Central memory CD4-positive, alpha-beta T cell (primary cell): ENCODE measurements at regions not wholly inside any gene's neighbourhood (a gene's known extent, or its start where the extent isn't known, plus 50 kb on each side); places are given as distances from the start of the nearest gene placed in this dataset.

Experiments
- DNase-seq: peaks from one replicate; pipeline ENCODE4 v3.0.0; 2022

DNA sequence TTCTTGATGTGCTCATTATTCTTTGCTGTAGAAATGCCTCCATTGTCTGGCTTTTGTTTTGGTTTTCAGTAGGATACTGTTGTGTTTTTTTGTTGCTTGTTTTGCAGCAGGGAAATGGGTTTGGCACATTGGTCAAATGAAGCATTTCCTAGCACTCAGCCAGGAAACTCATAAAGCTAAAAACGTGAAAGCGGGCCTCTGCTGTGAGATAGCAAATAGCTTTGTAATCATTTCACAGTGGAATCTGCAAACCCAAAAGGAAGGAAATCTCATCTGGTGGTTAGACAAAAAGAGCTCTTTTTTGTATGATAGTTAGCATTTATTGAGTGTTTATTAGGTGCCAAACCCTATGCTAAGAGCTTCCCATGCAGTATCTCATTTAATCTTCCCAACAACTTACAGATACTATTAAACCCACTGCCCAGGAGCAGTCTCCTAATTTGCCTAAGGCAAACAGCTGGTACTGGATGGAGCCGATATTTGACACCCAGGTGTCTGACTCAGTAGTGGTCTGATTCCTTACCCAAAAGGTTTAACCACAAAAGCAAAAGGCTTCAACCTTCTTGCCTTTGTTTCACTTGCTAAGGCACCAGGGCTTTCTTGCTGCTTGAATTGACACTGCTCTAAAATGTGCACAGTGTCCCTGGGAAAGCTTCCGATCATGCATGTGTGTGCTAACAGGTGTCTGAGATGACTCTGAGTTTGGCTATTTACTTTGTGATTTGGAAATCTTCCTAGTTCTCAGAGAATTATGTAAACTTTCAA lies 527.9 kb upstream of the MDFIC2 start:
- DNase-seq, result no peak

DNA sequence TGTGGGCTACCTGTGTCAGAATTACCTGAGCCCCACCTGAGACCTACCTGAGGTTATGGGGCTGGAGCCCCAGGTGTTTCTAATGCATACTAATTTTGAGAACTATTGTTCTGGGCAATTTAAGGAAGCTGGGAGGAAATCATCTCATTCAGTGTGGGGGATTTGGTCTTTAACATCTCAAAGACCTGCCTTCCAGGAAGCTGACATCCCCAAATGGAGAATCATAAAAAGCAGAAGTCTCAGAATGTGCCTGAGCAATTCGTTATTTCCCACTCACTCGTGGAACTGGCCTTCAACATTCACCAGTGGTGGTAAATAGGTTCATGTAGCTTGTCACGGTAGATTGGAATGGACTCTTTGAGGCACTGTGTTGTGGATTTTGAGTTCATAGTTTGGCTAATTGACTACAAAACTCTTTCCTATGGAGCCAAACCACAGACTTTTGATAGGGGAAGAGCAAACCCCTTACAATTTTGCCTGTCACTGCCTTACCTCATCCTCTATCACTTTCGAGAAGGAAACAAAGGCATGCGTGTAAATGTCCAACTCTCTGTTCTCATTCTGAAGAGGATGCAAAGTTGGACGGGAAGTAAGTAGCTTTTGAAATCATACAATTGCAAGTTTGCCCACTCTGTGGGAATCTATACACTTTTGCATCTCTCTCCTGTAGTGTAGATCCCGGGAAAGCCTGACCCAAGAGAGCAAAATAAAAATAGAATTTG lies 521.0 kb upstream of the MDFIC2 start:
- DNase-seq, result no peak

- no peak for DNase-seq
These were observed 520.4 kb upstream of the MDFIC2 start for GRCh38 chr3:70832834-70833205.

DNA sequence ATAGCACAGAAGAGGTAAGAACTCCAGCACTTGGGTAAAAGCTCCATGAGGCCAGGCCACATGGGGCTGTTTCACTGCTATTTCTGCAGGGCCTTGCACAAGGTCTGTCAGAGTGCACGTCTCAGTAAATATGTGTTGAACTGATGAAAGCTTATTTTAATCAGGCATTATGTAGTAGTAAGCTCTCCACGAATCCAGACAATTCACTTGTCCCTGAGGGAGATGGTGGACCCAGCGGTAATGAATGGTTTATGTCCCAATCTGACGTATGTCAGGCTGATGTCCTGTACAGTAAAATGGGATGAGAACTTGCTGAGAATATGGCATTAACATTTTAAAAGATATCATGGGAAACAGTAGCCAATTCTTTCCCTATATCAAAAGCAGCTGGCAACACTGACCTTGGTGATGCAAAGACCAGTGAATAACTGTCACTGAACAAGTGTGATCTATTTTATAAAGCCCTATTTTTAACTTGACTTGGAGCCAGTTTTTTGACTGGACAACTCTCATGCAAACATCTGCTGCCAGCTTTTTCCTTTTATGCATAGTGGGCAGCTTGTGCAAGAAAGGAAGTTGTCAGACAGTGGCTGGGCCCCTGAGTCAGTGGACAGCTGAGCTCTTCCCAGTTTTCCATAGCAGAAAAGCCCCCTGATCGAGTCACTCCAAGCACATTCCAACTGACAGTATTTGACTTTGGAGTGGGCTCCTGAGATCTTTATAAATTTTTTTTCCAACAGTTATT lies 519.8 kb upstream of the MDFIC2 start:
- no peak for DNase-seq

GRCh38 chr3:70829092-70829491 lies 516.7 kb upstream of the MDFIC2 start:
- DNase-seq, result no peak

DNA sequence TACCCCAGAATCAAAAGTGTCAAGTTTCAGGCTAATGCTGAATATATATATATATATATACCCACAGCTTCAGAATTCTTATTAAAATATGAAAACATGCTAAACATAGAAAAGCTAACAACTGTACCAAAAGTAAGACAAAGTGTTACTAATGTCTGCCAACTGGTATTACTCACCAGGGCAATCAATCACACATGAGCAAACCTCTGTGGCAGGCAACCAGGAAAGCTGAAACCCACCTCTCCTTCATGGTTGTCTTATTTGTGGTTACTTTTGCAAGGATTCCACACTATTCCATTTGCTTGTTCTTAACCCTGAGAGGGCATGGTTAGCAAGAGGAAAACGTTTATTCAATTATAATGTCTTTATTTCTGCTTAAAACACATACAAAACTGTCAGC lies 512.3 kb upstream of the MDFIC2 start:
- no peak for DNase-seq

GRCh38 chr3:70824078-70824477 lies 511.6 kb upstream of the MDFIC2 start:
- DNase-seq, result no peak

DNA sequence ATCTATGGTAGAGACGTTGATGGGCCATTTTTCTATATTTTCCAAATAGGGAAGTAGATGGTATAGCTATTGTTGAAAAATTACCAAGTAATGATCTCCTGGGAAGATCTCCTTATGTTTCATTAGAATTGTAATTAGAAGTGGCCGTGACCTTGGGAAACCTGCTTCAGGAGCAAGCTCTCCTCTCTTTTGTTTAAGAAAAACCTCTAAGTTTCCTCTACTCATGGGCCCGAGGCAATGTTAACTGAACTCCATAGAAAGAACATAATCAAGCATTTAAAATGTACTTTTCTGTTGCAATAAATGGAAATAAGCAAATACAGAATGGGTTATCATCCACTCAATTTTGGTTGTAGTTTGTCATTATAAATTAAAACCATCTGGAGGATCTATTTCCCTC lies 511.2 kb upstream of the MDFIC2 start:
- no peak for DNase-seq

DNA sequence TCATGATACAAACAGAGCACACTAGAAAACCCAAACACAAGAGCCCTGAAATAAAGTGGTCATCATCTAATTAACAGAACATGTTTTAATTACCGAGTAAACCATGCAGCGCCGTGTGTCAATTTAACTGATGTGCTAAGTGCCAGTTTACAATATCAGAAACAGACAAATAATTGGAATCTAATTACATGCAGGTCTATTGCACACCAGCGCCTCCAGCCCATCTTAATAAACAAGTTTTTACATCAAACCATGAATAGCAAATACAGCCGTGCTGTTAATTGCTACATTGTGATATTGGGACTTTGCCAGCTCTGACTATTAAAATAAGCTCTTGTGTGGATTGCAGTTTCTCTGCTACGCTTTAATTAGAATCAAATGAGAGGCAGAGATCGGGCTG lies 510.2 kb upstream of the MDFIC2 start:
- DNase-seq, result no peak

DNA sequence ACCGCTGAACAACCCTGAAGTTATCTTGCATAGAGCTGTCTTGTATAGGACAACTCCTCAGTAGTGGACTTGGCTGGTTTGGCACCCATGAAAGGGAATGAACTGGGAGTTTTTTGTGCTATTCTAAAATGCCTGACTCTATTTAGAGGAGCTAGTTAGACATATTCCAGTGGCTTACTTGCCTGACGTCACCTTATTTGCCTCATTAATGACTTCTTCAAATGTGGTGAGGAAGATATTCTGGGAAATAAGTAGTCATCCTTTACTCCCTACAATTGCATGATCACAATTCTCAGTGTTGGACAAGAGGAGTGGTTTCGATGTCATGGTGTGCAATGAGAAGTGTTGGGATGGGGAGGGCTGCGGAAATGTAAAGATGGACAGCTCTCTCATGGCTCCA lies 509.2 kb upstream of the MDFIC2 start:
- no peak for DNase-seq

GRCh38 chr3:70820397-70820796 lies 508.0 kb upstream of the MDFIC2 start:
- no peak for DNase-seq

DNA sequence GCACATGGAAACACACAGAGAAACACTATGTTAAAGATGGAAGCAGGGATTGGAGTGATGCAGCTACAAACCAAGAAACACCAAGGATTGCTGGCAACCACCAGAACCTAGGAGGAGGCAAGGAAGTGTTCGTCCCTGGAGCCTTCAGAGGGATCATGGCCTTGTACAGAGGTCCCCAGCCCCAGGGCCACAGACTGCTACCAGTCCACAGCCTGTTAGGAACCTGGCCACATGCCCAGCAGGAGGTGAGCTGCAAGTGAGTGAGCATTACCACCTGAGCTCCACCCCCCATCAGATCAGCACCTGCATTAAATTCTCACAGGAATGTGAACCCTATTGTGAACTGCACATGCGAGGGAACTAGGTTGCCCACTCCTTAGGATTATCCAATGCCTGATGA lies 505.7 kb upstream of the MDFIC2 start:
- no peak for DNase-seq

DNA sequence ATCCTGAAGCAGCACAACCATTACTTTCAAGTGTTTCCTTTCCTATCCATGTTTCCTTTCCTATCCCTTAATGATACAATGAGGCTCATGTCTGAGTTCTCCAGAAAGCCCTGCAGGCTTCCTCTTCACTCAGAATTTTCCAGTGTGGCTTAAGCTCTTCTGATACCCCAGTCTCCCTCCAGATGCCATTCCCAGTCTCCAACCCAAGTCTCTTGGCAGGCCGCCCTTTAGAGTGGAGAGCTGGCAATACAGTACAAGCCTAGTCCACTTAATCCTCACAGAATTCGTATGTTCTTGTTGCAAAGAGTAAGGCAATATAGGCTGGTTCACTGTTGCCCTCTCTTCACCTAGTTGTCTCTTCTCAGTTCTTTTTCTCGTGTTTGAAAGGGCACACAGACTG lies 503.9 kb upstream of the MDFIC2 start:
- DNase-seq, result no peak

DNA sequence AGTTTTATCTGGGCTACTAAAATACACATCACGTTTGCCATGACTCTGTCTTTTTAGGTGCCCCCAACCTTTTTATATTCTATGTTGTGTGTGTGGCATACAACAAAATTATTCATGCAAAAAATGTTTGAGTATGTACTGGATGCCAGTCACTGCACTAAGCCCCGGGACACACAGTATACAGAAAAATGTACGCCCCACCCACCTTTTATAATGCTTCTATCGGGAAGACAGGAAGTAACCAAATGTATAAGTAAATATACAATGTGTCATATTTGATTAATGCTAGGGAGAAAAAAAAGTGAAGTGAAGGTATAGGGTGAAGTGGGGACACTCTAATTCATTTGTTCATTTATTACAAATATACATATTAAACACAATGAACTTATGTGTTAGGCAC lies 503.4 kb upstream of the MDFIC2 start:
- no peak for DNase-seq

- no peak for DNase-seq
These were observed 500.9 kb upstream of the MDFIC2 start for GRCh38 chr3:70813311-70813710.

DNA sequence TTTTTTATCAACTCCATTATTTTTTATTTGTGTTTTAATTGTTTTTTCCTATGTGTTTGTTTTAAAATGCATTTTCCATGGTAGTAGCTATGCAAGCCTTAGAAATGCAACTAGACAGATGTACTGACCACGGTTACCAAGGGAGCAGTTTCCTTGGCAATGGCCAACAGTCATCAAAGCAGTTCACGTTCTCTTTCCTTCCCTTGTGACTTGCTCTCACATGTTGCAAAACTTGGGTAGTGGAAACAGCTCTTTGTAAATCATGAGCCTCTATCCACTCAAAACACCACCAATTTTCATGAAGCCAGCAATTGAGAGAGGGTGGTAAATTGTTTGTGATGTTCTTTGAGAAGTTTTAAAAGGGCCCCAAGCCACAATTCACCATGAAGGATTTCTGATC lies 499.4 kb upstream of the MDFIC2 start:
- no peak for DNase-seq

GRCh38 chr3:70808881-70809280 lies 496.4 kb upstream of the MDFIC2 start:
- no peak for DNase-seq

DNA sequence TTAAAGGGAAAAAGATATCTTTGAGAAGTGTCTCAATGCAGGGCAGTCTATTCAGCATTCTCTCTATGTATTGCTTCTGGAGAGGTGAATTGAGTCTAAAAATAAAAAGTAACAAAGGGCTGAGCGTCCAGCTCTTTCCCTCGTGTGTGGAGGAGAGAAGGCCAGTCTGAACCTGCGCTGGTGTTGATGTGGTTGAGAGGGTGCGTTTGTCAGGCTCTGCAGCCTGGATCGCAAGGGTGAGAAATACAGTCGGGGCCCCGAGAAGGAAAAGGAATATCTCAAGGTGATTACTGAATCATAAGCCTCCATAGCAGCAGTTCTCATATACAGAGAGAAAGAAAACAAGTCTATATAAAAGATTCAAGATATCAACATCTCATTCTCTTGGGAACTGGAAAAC lies 494.1 kb upstream of the MDFIC2 start:
- no peak for DNase-seq

DNA sequence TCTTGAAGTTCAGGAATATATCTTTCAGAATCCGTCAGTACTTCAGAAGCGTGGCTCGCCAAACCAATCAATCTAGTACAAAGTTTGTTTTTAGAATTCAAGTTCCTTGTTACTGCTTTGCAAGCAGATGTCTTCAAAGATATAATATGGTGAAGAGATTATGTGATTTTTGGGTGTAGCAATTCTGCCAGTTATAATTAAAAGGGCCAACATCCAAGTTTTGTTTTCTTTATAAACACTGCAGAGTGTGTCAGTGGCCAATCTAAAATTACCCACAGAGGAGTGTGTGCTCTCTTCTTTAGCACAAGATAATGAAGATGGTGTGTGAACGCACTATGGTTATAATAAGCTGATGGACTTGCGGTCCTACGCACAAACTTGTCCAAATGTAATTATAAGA lies 493.6 kb upstream of the MDFIC2 start:
- DNase-seq, result no peak

GRCh38 chr3:70805061-70805889 lies 492.8 kb upstream of the MDFIC2 start:
- no peak for DNase-seq

DNA sequence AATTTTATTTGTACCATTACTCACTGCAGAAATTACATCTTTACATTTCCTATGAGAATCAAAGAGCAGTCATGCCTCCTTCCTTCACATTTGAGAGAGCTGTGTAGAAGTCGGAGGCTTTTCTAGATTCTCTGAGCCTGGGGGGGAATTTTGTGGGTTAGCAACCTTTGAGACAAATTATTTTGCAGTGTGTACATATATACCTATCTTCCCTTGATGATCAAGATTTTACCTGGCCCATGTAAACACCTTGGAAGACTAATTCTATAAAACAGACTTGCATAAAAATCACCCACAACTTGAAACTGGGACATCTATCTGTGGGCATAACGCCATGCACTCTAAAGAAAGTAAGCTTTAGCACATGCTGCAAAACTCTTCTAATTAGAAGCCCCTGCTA lies 491.5 kb upstream of the MDFIC2 start:
- DNase-seq, result no peak

DNA sequence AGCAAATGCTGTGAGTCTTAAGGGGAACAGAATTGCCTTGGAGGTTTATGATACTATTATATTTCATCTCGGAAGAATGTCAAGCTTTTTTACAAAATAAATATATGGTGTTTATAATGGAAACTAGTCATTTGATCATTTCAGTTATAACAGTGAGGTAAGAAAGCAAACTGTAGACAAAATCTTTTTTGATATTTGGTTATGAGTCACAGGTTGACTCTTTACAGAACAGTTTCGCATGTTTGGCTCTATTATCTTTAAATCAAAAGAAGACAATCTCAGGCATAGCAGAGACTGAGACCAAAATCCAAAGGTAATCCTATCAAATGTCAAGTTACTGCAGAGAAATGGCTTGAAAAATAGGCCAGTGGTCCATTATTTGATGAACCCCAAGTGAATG lies 490.9 kb upstream of the MDFIC2 start:
- no peak for DNase-seq

DNA sequence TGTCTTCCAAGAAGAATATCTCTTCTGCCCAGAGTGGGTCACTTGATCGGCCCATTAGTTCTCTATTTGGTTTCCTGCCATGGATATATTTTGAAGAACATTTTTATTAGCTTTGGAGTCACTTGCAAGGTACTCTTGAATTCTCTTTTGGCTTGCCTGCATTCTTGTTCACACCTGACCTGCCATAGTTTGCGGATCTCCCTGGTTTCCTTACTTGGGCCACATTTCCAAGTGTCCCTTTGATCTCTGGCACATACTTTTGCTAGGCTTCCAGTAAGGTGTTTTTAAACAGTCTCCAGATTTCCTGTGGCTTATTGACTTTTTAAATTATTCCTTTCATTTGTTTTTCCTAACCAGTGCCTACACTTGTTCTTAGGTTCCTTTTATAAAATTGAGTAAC lies 488.5 kb upstream of the MDFIC2 start:
- no peak for DNase-seq
